AG09309 (cell line): ENCODE measurements at regions not wholly inside any gene's neighbourhood (a gene's known extent, or its start where the extent isn't known, plus 50 kb on each side); places are given as distances from the start of the nearest gene placed in this dataset.
"Not testable (repeated sequence)": the region's sequence is repeated elsewhere in the genome, so short reads cannot be mapped to it uniquely, and the experiment has no call there.

Experiments used
- DNase-seq: peaks from one replicate; pipeline ENCODE4 v3.0.0-alpha.2; 2010; ENCODE audit warnings: low read depth
- H3K4me3 ChIP-seq: 2 replicates; pipeline ENCODE4 v1.5.1; 2011; ENCODE audit warnings: mild to moderate bottlenecking, low read depth, low read length, moderate library complexity; ENCODE audit not compliant: control insufficient read depth
- TF ChIP-seq, protein P1 (sequence below): IDR thresholded peaks from 2 replicates; pipeline ENCODE4 v1.5.1; 2011; ENCODE audit warnings: mild to moderate bottlenecking, low read depth, low read length, inconsistent platforms; ENCODE audit not compliant: insufficient read depth, control insufficient read depth; ENCODE audit errors: missing control alignments

GRCh38 chr4:116126794-116127193 is 958.6 kb downstream of the TRAM1L1 start:
- no peak for DNase-seq
- TF ChIP-seq, protein P1, sequence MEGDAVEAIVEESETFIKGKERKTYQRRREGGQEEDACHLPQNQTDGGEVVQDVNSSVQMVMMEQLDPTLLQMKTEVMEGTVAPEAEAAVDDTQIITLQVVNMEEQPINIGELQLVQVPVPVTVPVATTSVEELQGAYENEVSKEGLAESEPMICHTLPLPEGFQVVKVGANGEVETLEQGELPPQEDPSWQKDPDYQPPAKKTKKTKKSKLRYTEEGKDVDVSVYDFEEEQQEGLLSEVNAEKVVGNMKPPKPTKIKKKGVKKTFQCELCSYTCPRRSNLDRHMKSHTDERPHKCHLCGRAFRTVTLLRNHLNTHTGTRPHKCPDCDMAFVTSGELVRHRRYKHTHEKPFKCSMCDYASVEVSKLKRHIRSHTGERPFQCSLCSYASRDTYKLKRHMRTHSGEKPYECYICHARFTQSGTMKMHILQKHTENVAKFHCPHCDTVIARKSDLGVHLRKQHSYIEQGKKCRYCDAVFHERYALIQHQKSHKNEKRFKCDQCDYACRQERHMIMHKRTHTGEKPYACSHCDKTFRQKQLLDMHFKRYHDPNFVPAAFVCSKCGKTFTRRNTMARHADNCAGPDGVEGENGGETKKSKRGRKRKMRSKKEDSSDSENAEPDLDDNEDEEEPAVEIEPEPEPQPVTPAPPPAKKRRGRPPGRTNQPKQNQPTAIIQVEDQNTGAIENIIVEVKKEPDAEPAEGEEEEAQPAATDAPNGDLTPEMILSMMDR: no peak
- H3K4me3 ChIP-seq: no peak overlapping the region

DNA sequence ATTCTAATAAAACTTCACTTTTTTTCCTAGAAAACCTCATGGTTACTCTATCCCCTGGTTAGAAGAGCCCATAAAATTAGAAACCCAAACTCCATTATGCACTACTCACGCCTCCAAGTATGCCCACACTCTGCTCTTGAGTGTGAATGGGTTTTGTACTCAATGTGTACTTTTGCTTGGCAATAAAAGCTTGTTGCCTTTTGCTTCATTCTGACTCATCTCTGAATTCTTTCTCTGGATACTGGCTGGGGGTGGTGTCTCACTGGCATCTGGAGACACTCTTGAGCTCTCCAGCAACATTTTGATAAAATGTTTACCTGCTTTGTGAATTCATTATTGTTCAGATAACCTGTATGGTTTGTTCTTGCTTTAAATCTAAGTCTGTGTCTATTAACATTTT is 963.3 kb downstream of the TRAM1L1 start:
- TF ChIP-seq, protein P1: no peak
- no peak for DNase-seq
- no peak overlapping the region for H3K4me3 ChIP-seq

DNA sequence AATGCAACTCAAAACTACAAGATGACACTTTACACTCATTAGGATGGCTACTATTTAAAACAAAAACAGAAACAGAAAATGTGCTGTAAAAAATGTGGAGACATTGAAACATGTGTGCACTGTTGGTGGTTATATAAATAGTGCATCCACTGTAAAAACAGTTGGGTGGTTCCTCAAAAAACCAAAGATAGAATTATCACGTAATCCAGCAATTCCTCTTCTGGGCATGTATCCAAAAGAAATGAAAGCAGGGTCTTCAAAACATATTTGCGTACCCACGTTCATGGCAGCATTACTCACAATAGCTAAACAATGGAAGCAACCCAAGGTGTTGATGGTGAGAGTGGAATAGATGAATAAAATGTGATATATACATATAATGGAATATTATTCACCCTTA is 967.2 kb downstream of the TRAM1L1 start:
- TF ChIP-seq, protein P1: no peak
- no peak overlapping the region for H3K4me3 ChIP-seq
- no peak for DNase-seq

DNA sequence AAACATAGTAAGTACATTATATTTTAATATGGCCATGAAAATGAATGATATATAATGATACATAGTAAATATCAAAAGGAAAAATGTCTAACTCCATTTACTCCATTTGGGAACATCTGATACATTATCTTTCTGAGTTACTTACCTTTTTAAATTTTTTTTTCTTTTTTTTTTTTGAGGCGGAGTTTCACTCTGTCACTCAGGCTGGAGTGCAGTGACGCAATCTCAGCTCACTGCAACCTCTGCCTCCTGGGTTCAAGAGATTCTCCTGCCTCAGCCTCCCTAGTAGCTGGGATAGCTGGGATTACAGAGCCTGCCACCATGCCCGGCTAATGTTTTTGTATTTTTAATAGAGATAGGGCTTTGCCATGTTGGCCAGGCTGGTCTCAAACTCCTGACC is 972.5 kb downstream of the TRAM1L1 start:
- DNase-seq, H3K4me3 ChIP-seq: not testable (repeated sequence)

DNA sequence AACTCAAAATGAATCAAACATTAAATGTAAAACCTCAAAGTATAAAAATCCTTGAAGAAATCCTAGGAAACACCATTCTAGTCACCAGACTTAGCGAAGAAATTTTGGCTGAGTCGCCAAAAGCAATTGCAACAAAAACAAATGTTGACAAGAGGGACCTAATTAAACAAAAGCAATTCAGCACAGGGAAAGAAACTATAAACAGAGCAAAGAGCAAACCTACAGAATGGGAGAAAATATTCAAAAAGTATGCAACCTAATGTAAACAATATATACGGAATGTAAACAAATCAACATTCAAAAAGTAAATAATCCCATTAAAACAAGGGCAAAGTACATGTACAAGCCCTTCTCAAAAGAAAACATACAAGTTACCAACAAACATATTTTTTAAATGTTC is 974.7 kb downstream of the TRAM1L1 start:
- H3K4me3 ChIP-seq: no peak overlapping the region
- TF ChIP-seq, protein P1: no peak
- no peak for DNase-seq

- H3K4me3 ChIP-seq: no peak overlapping the region
- no peak for DNase-seq
- TF ChIP-seq, protein P1: no peak
Observed at GRCh38 chr4:116108606-116109005, 976.8 kb downstream of the TRAM1L1 start.

- no peak for DNase-seq
- H3K4me3 ChIP-seq: no peak overlapping the region
- TF ChIP-seq, protein P1: no peak
Observed at GRCh38 chr4:116101321-116101720, 984.1 kb downstream of the TRAM1L1 start.

DNA sequence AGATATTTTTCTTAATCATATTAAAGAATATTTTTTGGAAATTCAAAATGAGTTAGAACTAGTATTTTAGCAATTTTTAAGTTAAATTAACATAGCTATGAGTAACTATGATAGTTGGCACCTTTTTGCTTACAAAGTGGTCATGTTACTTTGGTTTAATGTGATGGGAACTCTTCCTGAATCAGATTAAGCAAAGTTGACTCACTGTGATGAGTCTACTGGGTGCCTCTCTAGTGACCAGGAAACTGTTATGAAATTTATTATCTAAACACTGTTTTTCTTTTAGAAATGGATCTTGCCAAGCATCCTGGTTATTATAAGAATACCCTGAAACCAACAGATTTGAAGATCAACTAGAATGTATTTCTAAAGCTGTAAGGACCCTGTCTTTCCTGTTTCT is 985.8 kb downstream of the TRAM1L1 start:
- no peak overlapping the region for H3K4me3 ChIP-seq
- no peak for DNase-seq
- TF ChIP-seq, protein P1: no peak

GRCh38 chr4:116097353-116097752 is 983.9 kb upstream of the NDST4 start:
- H3K4me3 ChIP-seq, DNase-seq: not testable (repeated sequence)
